ENCODE measurements at regions not wholly inside any gene's neighbourhood (a gene's known extent, or its start where the extent isn't known, plus 50 kb on each side); places are given as distances from the start of the nearest gene placed in this dataset.

DNA sequence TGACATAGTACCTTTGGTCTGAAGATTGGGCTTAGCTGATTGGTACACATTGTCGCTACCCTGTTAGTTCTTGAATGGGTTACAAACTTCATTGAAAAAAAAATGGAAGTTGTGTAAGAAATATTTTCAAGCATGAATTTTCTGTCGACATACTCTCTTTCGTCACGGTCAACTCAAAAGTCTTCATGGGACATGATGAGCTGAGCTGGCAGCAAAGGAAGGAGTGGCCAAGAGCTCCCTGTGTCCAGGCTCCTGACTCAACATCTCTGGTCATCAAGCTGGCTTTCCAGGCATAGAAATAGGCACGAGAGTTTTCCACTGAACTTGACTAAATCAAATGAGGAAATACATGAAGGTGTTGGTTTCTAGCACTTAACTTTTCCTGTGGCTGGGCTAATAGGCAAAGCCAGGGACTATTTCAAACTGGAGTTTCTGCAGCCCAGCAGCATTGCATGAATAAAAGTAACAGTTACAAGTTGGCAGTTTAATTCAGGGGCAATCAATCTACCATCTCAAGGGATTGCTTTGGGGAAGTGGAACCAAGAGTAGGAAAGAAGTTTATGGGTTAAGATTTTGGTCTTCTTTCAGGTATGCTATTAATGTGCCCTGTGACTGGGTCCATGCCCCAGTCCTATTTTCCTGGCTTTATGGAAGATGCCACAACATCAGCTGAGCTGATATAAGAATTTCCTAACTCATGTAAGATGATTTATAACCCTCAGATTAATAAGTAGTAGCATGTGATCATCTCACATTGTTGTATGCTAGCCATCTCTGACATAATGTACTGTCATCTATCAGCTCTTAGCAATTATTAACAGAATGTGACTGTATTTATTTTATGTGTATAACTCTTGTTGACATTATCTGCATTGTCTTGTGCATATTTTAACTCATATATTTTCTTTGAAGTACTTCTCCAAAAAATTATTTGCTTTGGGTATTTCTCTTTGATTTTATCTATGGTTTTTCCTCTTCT, 385.8 kb downstream of the DLEU7 start:
- TF ChIP-seq EZH2 (IDR thresholded peaks at IDR 0.05; ENCODE audit: insufficient read depth, poor library complexity, severe bottlenecking) (no peak), EZH2phosphoT487 (IDR thresholded peaks at IDR 0.05; ENCODE audit: insufficient read depth, low read depth) (no peak)

Data from GM23248 (cell line).